ENCODE measurements at regions not wholly inside any gene's neighbourhood (a gene's known extent, or its start where the extent isn't known, plus 50 kb on each side); places are given as distances from the start of the nearest gene placed in this dataset.

- H3K9me3 Mint-ChIP-seq (ENCODE audit: unreplicated experiment) = peaks cover 2% of the 10 kb centered on the region
- Histone ChIP-seq H3K27me3 (ENCODE audit: insufficient read depth, low read length) (no peaks in the 10 kb centered on the region), H3K4me2 (ENCODE audit: low read length) (no peak overlapping the region), H3K9ac (ENCODE audit: low read length) (no peak overlapping the region), H3K4me3 (ENCODE audit: insufficient read depth, low read depth, low read length) (no peak overlapping the region), H3K4me1 (ENCODE audit: insufficient read depth, low read length) (no peaks in the 10 kb centered on the region), H3K36me3 (ENCODE audit: insufficient read depth, low read length) (no peaks in the 10 kb centered on the region), H4K20me1 (ENCODE audit: insufficient read depth, low read length) (no peaks in the 10 kb centered on the region), H3K9me3 (ENCODE audit: insufficient read depth, low read depth, low read length) (peaks cover 3% of the 10 kb centered on the region), H3K79me2 (ENCODE audit: insufficient read depth, low read length) (no peaks in the 10 kb centered on the region), H3K27ac (ENCODE audit: low read depth, low read length) (no peak overlapping the region), H2AFZ (ENCODE audit: low read depth, low read length) (no peak overlapping the region)
- no peaks in the 10 kb centered on the region for H3K27me3 Mint-ChIP-seq (ENCODE audit: low read depth, unreplicated experiment)
- no peak overlapping the region for H3K27ac Mint-ChIP-seq (ENCODE audit: unreplicated experiment)
- FAIRE-seq = no peak
- DNase-seq (ENCODE audit: low read depth) = no peak
- no peaks in the 10 kb centered on the region for H3K36me3 Mint-ChIP-seq (ENCODE audit: low read depth, unreplicated experiment)
- H3K4me3 Mint-ChIP-seq (ENCODE audit: unreplicated experiment) = no peak overlapping the region
- H3K4me1 Mint-ChIP-seq (ENCODE audit: low read depth, unreplicated experiment) = no peaks in the 10 kb centered on the region
- TF ChIP-seq CTCF (IDR thresholded peaks at IDR 0.05; ENCODE audit: insufficient read depth, low read depth, low read length) (no peak), EZH2 (IDR thresholded peaks at IDR 0.05; ENCODE audit: insufficient read depth, low read length) (no peak)
Measured at GRCh38 chr21:20856926-20857325, 141.3 kb upstream of the NCAM2 start.

- no peaks in the 10 kb centered on the region for H3K4me1 Mint-ChIP-seq (ENCODE audit: low read depth, unreplicated experiment)
- H3K27ac Mint-ChIP-seq (ENCODE audit: unreplicated experiment) = no peak overlapping the region
- no peak overlapping the region for H3K4me2 ChIP-seq (ENCODE audit: low read length)
- H2AFZ ChIP-seq (ENCODE audit: low read depth, low read length) = no peak overlapping the region
- H3K27me3 ChIP-seq (ENCODE audit: insufficient read depth, low read length) = no peaks in the 10 kb centered on the region
- FAIRE-seq = no peak
- no peaks in the 10 kb centered on the region for H4K20me1 ChIP-seq (ENCODE audit: insufficient read depth, low read length)
- DNase-seq (ENCODE audit: low read depth) = no peak
- H3K9me3 ChIP-seq (ENCODE audit: insufficient read depth, low read depth, low read length) = no peaks in the 10 kb centered on the region
- peaks cover 2% of the 10 kb centered on the region for H3K27me3 Mint-ChIP-seq (ENCODE audit: low read depth, unreplicated experiment)
- no peak overlapping the region for H3K27ac ChIP-seq (ENCODE audit: low read depth, low read length)
- H3K4me3 ChIP-seq (ENCODE audit: insufficient read depth, low read depth, low read length) = no peak overlapping the region
- no peaks in the 10 kb centered on the region for H3K36me3 ChIP-seq (ENCODE audit: insufficient read depth, low read length)
- TF ChIP-seq EZH2 (IDR thresholded peaks at IDR 0.05; ENCODE audit: insufficient read depth, low read length) (no peak), CTCF (IDR thresholded peaks at IDR 0.05; ENCODE audit: insufficient read depth, low read depth, low read length) (no peak)
- H3K4me1 ChIP-seq (ENCODE audit: insufficient read depth, low read length) = no peaks in the 10 kb centered on the region
- H3K36me3 Mint-ChIP-seq (ENCODE audit: low read depth, unreplicated experiment) = no peaks in the 10 kb centered on the region
- no peaks in the 10 kb centered on the region for H3K79me2 ChIP-seq (ENCODE audit: insufficient read depth, low read length)
- no peak overlapping the region for H3K4me3 Mint-ChIP-seq (ENCODE audit: unreplicated experiment)
- no peak overlapping the region for H3K9ac ChIP-seq (ENCODE audit: low read length)
- H3K9me3 Mint-ChIP-seq (ENCODE audit: unreplicated experiment) = no peaks in the 10 kb centered on the region
Measured at GRCh38 chr21:20874202-20874601, 124.0 kb upstream of the NCAM2 start.

GRCh38 chr21:20875742-20876141, 122.5 kb upstream of the NCAM2 start:
- H3K4me3 ChIP-seq (ENCODE audit: insufficient read depth, low read depth, low read length) = no peak overlapping the region
- H3K27me3 ChIP-seq (ENCODE audit: insufficient read depth, low read length) = no peaks in the 10 kb centered on the region
- no peak overlapping the region for H3K27ac Mint-ChIP-seq (ENCODE audit: unreplicated experiment)
- H3K4me1 ChIP-seq (ENCODE audit: insufficient read depth, low read length) = no peaks in the 10 kb centered on the region
- H3K79me2 ChIP-seq (ENCODE audit: insufficient read depth, low read length) = no peaks in the 10 kb centered on the region
- H3K9me3 ChIP-seq (ENCODE audit: insufficient read depth, low read depth, low read length) = no peaks in the 10 kb centered on the region
- TF ChIP-seq EZH2 (IDR thresholded peaks at IDR 0.05; ENCODE audit: insufficient read depth, low read length) (no peak), CTCF (IDR thresholded peaks at IDR 0.05; ENCODE audit: insufficient read depth, low read depth, low read length) (no peak)
- no peak overlapping the region for H3K4me3 Mint-ChIP-seq (ENCODE audit: unreplicated experiment)
- H4K20me1 ChIP-seq (ENCODE audit: insufficient read depth, low read length) = no peaks in the 10 kb centered on the region
- no peaks in the 10 kb centered on the region for H3K36me3 Mint-ChIP-seq (ENCODE audit: low read depth, unreplicated experiment)
- H2AFZ ChIP-seq (ENCODE audit: low read depth, low read length) = no peak overlapping the region
- no peak for DNase-seq (ENCODE audit: low read depth)
- H3K36me3 ChIP-seq (ENCODE audit: insufficient read depth, low read length) = no peaks in the 10 kb centered on the region
- no peak for FAIRE-seq
- no peak overlapping the region for H3K9ac ChIP-seq (ENCODE audit: low read length)
- H3K4me2 ChIP-seq (ENCODE audit: low read length) = no peak overlapping the region
- no peaks in the 10 kb centered on the region for H3K4me1 Mint-ChIP-seq (ENCODE audit: low read depth, unreplicated experiment)
- no peaks in the 10 kb centered on the region for H3K27me3 Mint-ChIP-seq (ENCODE audit: low read depth, unreplicated experiment)
- no peak overlapping the region for H3K27ac ChIP-seq (ENCODE audit: low read depth, low read length)
- H3K9me3 Mint-ChIP-seq (ENCODE audit: unreplicated experiment) = no peaks in the 10 kb centered on the region

Data from astrocyte (in vitro differentiated cells and primary cell).